ENCODE measurements at regions not wholly inside any gene's neighbourhood (a gene's known extent, or its start where the extent isn't known, plus 50 kb on each side); places are given as distances from the start of the nearest gene placed in this dataset.

GRCh38 chr9:113755433-113755832 is 120.7 kb upstream of the ZNF618 start:
- H3K4me3 ChIP-seq (ENCODE audit: low read depth, low read length) = no peak overlapping the region
- no peak for TF ChIP-seq CTCF (IDR thresholded peaks at IDR 0.05; ENCODE audit: control insufficient read depth, extremely low read depth, insufficient read depth)
- peak; percentile 22 for DNase-seq (ENCODE audit: low read depth)

GRCh38 chr9:113756476-113757192 is 119.5 kb upstream of the ZNF618 start:
- no peak for DNase-seq (ENCODE audit: low read depth)
- TF ChIP-seq CTCF (IDR thresholded peaks at IDR 0.05; ENCODE audit: control insufficient read depth, extremely low read depth, insufficient read depth) = no peak
- H3K4me3 ChIP-seq (ENCODE audit: low read depth, low read length) = no peak overlapping the region

- no peak for TF ChIP-seq CTCF (IDR thresholded peaks at IDR 0.05; ENCODE audit: control insufficient read depth, extremely low read depth, insufficient read depth)
- DNase-seq (ENCODE audit: low read depth) = no peak
- H3K4me3 ChIP-seq (ENCODE audit: low read depth, low read length) = no peak overlapping the region
Observed at GRCh38 chr9:113763429-113763828, 112.7 kb upstream of the ZNF618 start.

GRCh38 chr9:113764572-113764971 is 111.5 kb upstream of the ZNF618 start:
- no peak for TF ChIP-seq CTCF (IDR thresholded peaks at IDR 0.05; ENCODE audit: control insufficient read depth, extremely low read depth, insufficient read depth)
- no peak for DNase-seq (ENCODE audit: low read depth)
- H3K4me3 ChIP-seq (ENCODE audit: low read depth, low read length) = no peak overlapping the region

- TF ChIP-seq CTCF (IDR thresholded peaks at IDR 0.05; ENCODE audit: control insufficient read depth, extremely low read depth, insufficient read depth) = no peak
- DNase-seq (ENCODE audit: low read depth) = no peak
- no peak overlapping the region for H3K4me3 ChIP-seq (ENCODE audit: low read depth, low read length)
Observed at GRCh38 chr9:113769412-113769811, 106.7 kb upstream of the ZNF618 start.

GRCh38 chr9:113770396-113770795 is 105.7 kb upstream of the ZNF618 start:
- no peak overlapping the region for H3K4me3 ChIP-seq (ENCODE audit: low read depth, low read length)
- TF ChIP-seq CTCF (IDR thresholded peaks at IDR 0.05; ENCODE audit: control insufficient read depth, extremely low read depth, insufficient read depth) = no peak
- no peak for DNase-seq (ENCODE audit: low read depth)

- TF ChIP-seq CTCF (IDR thresholded peaks at IDR 0.05; ENCODE audit: control insufficient read depth, extremely low read depth, insufficient read depth) = no peak
- DNase-seq (ENCODE audit: low read depth) = no peak
Observed at GRCh38 chr9:113771199-113771598, 104.9 kb upstream of the ZNF618 start.

More at GRCh38 chr9:113771199-113771598, 104.9 kb upstream of the ZNF618 start:
- no peak overlapping the region for H3K4me3 ChIP-seq (ENCODE audit: low read depth, low read length)
